NCI-H2227 (cell line): ENCODE measurements at regions not wholly inside any gene's neighbourhood (a gene's known extent, or its start where the extent isn't known, plus 50 kb on each side); places are given as distances from the start of the nearest gene placed in this dataset.

Source experiments
- DNase-seq: peaks from one replicate; lab custom pipeline; 2025; ENCODE audit not compliant: unreplicated experiment; lab: John Stamatoyannopoulos, UW

- no peak for DNase-seq
Observed at GRCh38 chr15:100703032-100703578, 100.7 kb downstream of the ASB7 start.

- DNase-seq = no peak
Observed at GRCh38 chr15:100703671-100704070, 101.3 kb downstream of the ASB7 start.

- DNase-seq = no peak
Observed at GRCh38 chr15:100704281-100705055, 102.1 kb downstream of the ASB7 start.

GRCh38 chr15:100705065-100705464, 102.7 kb downstream of the ASB7 start:
- DNase-seq = no peak

GRCh38 chr15:100705841-100706240, 103.5 kb downstream of the ASB7 start:
- DNase-seq = no peak

- DNase-seq = no peak
Observed at GRCh38 chr15:100707229-100707628, 104.8 kb downstream of the ASB7 start.

GRCh38 chr15:100708916-100709315, 106.5 kb downstream of the ASB7 start:
- DNase-seq = no peak

GRCh38 chr15:100710222-100710621, 107.8 kb downstream of the ASB7 start:
- no peak for DNase-seq

GRCh38 chr15:100710744-100711515, 108.5 kb downstream of the ASB7 start:
- no peak for DNase-seq

GRCh38 chr15:100711516-100712021, 109.2 kb downstream of the ASB7 start:
- DNase-seq = no peak

- no peak for DNase-seq
Observed at GRCh38 chr15:100712226-100712625, 109.8 kb downstream of the ASB7 start.

- no peak for DNase-seq
Observed at GRCh38 chr15:100713163-100713867, 110.9 kb downstream of the ASB7 start.

- DNase-seq = no peak
Observed at GRCh38 chr15:100714034-100714748, 111.8 kb downstream of the ASB7 start.

- no peak for DNase-seq
Observed at GRCh38 chr15:100714749-100715342, 112.5 kb downstream of the ASB7 start.

- no peak for DNase-seq
Observed at GRCh38 chr15:100715571-100716455, 113.4 kb downstream of the ASB7 start.

GRCh38 chr15:100716456-100717085, 114.2 kb downstream of the ASB7 start:
- DNase-seq = no peak

GRCh38 chr15:100717596-100717995, 115.2 kb downstream of the ASB7 start:
- no peak for DNase-seq

GRCh38 chr15:100718075-100718980, 115.9 kb downstream of the ASB7 start:
- DNase-seq = no peak
